HG03175 (cell line): ENCODE measurements at regions not wholly inside any gene's neighbourhood (a gene's known extent, or its start where the extent isn't known, plus 50 kb on each side); places are given as distances from the start of the nearest gene placed in this dataset.

Experiments
- ATAC-seq: cut with Tn5 transposase; IDR thresholded peaks from one replicate; pipeline ENCODE4 v1.9.1; 2021; ENCODE audit warnings: mild to moderate bottlenecking, moderate library complexity; ENCODE audit not compliant: unreplicated experiment

DNA sequence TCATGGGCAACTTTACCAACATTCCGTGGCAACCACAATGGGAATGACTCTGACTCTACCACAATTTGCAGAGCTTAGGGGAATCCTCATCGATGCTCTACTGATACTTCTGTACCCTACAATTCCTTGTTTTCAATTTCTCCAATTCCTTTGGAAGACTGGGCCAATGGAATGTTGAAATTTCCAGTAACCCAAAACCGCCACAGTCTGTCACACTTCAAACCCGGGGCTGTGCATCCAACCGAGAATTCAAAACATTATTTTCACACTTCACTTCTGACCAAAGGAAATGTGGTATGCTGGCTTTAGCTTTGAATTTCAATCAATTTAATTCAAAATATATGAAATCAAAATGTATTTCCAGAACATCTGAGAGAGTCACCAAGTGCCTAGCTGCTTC lies 951.4 kb downstream of the VRK1 start:
- ATAC-seq = no peak

DNA sequence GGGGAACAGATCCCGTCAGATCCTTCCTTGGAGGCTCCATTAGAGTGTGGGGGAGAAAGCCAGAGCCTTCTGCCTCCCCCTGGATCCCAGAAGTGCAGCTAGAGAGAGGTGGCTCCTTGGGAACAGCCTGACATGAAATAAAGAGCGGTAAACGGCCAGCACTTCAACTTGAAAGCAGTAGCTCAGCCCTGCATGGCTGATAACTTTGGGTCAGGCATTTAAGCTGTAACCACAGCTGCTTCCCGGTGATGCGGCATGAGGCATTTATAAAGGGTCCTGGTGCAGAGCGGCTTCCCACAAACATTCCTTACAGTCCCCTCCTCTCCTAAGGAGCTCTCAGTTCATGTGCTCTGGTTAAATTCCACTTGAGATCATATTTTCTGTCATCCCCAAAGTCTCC lies 960.3 kb downstream of the VRK1 start:
- no peak for ATAC-seq

DNA sequence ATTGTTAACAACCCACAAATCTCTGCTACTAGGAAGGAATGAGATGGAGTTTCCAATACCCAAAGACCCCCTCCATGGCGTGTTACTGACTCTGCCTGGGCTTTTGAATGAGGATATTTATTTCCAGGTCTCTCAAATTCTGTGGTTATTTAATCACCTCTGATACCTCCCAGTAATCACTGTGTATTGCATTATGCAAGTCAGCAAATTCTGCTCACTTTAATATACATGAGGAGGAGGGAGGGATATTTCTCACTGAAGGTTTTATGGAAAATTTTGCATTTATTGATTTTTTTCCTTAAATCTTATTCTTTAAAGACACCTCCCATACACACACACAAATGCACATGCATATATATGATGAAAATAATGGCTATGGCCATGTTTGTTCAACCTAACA lies 962.9 kb downstream of the VRK1 start:
- ATAC-seq = no peak

DNA sequence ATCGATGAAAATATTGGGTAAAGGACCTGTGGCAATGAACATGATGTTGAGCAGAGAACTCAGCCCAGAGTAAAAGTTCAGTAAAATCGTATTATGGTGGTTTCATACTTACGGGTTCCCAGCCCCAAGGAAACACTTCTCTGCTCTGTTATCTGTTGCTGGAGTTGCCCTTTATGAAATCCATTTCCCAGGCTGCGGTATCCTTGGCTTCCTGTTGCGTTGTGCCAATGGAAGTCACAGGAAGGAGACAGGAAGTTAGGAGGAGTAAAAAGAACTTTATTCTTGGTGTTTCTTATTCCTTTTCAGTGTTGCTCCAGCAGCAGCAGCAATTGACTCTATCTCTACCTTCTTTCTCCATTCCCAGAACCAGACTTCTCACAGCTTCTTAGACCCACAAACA lies 965.2 kb downstream of the VRK1 start:
- ATAC-seq = no peak

DNA sequence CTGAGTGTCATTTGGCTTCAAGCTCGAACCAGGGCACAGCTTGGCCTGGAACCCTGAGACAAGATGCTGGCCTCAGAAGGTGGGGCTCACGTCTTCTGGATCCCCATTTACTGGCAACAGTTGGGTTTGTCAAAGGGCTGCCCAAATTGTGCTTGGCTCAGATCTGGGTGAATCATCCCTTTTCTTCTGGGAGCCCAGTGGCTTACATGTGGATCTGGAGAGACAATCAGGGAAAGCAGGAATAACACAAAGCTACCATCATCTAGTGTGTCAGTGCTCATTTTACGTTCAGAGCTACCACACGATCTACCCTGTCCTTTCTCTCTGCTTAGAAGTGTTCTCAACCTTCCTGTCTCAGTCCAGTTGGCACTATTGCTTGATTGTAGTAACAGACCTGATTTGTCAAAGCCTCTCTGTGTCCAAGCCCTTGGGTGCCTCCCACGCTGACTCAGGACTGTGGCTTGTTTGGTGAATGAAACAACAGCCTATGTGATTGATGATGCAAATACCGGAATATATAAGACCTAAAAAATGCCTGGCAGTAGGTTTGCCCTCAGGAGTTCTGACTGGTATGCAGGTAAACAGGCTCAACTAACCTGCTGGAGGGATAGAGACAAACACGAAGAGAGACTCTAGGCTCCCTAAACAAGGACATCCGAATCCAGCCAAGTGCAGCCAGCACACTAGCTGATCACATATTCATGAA lies 974.3 kb downstream of the VRK1 start:
- no peak for ATAC-seq

DNA sequence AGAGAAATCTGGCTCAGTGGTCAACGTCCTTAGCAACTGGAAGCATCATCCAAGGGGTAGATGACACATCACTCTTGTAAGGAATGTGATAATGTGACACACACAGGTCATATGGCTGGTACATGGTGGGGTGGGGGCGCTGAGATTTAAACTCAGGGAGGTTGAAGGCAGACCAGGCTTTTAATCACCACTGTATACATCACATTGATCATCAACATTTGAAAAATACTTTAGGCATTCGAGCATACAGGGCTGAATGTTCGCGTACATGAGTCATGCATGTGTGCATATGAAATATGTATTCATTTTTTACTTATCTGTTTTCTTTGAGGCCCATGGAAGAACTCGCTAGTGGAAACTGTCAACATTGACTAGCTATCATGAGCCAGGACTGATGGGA lies 976.4 kb downstream of the VRK1 start:
- no peak for ATAC-seq

DNA sequence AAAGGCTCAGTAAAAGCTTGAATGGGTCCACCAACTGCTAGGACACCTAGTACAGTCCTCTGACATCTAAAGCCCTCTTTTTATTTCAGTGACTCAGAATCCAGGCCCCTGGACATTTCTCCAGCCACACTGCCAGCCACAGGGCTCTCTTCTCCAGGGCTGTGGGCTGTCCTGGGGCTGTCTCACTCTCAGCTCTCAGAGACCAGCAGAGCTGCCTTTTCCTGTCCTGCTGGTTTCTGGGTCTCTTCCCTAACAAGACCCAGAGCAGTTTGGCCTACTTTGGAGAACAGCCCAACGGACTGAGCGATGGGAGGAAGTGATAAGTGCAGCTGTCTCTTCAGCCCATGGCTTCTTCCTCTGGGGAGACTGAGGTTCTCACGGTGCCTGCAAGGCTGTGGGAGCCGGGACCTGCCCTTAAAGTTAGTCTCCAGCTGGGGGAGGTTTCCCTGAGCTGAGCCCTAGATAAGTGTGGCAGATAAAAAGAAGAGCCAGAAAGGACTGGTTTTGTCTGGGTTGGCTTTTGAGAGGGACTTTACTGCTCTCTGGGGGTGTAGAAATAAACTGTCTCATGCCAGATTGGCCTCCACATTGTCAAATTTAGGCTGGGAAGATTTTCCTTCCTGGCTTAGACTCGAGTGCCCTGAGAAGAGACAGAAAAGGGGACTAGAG lies 979.8 kb downstream of the VRK1 start:
- ATAC-seq = no peak

DNA sequence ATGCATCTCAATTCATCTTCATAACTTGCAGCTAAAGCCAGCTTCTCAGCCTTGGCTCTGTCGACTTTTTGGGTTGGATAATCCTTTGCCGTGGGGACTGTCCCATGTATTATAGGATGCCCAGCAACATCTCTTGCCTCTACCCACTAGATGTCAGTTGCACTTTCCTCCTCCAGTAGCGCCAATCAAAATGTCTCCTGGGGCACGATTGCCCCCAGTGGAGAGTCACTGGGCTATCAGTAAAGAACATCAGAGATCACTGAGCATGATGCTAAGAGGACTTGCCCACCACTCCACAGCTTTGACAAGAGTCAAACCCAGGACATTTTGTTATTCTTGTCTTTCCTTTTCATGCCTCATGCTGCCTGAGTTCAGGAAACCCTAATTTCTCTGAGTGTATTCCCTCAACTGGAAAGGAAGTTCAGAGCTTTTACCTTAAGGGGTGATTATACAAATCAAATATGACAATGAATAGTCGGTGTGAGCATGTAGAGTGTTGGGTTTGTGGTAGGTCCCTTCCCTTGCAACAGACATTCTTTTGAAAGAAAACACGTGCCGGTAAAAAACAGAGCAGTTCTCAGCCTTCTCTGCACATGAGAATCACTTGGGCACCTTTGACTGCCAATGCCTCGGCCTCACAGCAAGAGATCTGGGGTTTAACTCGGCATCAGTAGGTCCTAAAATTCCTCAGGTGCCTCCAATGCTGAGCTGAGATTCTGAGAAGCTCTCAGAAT lies 980.6 kb downstream of the VRK1 start:
- ATAC-seq = no peak

DNA sequence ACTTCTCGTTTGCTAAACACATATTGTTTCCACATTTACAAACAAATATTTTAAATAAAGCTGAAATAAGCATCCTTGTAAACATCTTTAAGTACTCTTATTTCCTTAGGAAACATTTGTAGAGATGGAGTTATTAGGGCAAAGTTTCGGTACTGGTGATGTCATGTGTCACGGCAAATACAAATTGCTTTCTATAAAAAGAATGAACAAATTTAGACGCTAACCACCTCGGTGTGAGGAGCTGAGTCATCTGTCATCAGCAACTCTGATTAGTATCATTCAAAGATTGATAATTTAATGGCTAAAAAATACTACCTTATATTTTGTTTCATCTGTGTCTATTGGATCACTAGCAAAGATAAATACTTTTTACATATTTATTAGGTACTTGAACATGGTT lies 982.0 kb downstream of the VRK1 start:
- ATAC-seq = no peak

DNA sequence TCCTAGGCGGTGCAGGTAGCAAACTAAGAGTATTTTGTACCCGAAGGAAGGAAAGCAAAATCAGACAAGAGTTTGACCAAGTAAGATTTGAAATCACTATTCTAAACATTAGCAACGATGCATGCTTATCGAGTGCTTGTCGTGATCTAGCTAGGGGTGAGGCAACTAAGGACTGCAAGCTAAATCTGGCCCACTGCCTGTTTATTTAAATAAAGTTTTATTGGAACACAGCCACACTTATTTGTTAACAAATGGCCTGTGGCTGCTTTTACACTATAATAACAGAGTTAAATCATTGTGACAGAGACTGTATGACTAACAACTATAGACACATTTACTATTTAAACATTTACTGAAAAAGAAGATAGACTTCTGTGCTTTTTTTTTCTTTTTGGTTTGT lies 983.6 kb downstream of the VRK1 start:
- no peak for ATAC-seq

DNA sequence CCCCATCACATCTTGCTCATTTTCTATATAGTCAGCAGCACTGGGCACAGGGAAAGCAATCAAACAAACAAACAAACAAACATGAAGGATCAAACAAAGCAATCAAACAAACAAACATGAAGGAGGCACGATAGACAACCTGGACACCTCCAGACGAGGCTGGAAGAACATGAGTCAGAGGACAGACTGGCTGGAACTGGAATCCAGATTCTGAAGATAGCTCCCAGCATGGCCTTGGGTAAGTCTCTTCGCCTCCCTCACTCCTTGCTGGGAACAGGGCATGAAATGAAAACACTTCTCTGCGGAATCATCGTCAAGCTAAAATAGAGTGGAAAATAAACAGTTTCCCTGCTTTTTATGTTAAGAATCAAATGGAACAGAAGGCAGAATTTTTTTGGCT lies 984.8 kb downstream of the VRK1 start:
- no peak for ATAC-seq

DNA sequence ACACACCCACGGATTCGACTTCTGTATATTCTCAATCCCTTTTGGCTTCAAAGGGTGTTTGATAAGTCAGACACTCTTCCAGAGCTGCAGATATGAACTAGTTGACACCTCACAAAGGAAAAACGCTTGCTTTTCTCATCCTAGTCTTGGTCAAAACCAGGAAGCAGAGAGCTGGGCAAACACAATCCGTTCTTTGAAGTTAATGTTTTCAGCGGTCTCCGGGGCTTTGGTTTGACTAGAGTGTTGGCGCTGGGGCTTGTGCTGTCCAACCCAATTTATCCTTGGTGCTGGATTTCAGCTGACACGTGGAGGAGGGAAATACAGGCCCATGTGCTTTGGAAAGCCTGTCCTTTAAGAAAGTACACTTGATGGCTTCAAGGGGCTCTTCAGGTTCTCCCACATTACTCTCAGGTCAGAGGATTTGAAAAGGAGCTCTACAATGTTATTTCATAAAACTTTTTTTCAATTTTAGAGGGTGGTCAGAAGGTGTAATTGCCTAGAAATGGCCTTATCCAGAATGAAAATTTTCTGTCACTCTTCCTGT lies 985.8 kb downstream of the VRK1 start:
- no peak for ATAC-seq

DNA sequence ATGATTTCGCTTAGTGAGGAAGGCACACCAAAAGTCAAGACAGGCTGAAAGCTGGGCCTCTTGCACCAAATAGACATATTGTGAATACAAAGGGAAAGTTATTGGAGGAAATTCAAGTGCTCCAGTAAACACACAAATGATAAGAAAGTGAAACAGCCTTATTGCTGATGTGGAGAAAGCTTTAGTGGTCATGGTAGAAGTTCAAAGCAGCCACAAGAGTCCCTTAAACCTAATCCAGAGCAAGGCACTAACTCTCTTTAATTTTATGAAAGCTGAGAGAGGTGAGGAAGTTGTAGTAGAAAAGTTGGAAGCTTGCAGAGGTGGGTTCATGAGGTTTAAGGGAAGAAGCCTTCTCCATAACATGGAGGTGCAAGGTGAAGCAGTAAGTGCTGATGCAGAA lies 988.3 kb downstream of the VRK1 start:
- no peak for ATAC-seq

DNA sequence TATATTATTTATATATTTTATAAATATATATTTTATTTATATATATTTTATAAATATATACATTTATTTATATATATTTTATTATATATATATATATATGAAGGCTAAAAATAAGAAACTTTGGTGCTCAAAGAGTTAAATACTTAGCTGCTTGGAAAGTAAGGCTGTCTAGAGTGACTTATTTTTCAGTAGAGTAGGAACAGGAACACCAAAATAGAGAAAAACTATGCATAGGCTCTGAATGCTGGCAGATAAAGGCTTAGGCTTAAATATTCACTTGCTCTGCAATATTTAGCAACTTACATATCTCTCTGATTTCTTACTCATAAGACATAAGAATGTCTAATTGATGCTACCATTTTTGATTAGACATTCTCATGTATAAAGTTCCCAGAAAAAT lies 991.2 kb downstream of the VRK1 start:
- ATAC-seq = no peak

DNA sequence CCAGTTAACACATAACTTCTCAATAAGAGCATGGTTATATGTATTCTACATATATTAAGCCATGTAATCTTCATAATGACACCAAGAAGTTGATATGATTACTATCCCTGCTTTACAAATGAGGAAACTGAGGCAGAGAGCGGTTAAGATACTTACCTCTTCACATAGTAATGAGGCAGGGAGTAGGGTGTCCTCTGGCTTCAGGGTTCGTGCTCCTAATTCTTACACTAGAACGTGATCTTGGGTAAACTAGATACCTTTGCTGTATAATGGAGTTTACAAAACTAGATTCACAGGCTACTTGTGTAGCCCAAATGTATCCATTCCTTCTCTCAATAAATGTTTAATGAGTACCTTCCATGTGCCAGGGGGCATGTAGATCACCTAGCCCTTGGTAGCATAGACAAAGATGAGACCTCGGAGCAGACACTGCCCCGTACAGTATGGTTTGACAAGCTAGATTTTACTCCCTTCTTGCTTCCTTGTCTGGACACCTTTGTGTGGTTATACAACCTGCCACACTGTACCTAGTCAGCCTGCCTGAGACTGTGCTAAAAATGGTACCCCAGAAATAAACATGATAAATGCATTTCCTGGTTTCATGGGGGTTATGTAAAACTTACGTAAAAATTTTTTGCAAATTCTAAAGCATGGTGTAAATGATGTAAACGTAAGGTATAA lies 991.8 kb downstream of the VRK1 start:
- ATAC-seq = no peak

DNA sequence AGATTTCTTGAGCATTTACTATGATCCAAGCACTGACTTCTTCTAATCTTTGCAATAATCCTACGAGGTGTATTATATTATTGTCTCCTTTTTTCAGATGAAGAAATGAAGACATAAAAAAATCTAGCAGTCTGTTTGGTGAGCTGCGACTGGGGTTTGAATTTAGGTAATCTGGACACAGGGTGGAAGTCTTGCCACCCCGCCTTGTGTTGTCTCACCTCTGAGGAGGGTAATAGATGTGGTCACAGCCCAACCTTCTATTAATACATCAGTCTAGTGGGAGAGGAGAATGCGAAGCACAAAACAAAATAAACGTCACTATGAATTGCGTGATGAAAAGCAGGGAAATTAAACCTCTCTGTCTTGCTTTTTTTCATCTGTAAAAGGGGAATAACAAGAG lies 993.9 kb downstream of the VRK1 start:
- no peak for ATAC-seq

DNA sequence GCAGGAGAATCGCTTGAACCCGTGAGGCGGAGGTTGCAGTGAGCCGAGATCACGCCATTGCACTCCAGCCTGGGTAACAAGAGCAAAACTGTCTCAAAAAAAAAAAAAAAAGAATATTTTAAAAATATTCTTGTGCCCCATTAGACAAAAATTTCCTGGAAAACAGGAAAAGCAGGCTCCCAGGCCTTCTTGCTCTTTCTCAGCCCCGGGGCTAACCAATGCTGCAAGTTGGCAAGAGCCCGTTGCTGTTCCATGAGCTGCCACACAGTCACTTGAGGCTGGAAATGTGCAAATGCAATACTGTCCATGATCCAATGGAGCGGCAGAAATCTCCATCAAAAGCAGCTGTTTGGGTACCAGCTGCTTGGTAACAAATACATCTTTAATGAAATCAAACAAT lies 994.7 kb downstream of the VRK1 start:
- ATAC-seq = no peak

DNA sequence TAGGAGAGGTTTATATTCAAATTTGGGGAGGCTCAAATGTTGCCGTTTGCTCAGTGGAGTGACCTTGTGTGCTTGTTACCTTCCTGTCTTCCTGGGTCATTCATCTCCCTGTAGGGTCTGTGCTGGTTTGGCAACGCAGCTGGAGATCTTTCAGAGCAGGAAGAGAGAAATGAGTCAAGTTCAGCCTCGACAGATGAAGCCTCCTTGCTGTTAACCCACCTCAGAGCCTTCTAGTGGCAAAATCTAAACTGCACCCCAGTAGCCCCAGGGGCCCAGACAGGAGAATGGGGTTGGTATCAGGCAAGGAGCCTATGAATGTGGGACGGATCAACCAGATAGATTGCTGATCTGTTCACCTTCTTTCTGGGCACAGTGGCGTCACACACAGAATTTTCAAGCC lies 999.3 kb downstream of the VRK1 start:
- ATAC-seq = no peak

DNA sequence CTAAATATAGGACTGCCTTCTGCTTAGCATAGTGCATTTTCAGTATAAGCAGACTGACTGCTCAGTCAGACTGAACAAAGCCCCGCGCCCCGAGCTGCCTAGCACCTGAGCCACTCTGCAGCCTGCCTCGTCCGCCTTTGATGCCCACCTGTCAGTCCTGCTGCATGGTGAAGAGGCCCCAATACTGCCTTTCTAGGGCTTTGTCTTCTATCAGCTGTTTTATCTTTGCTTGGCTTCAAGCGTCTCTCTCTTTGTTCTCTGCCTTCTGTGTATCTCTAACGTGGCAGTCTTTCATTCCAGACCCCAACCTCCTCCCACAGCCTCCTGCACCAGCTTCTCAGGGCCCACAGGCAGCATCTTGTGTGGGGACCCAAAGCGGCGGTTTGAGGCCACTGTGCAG lies 1001.0 kb downstream of the VRK1 start:
- ATAC-seq = no peak

DNA sequence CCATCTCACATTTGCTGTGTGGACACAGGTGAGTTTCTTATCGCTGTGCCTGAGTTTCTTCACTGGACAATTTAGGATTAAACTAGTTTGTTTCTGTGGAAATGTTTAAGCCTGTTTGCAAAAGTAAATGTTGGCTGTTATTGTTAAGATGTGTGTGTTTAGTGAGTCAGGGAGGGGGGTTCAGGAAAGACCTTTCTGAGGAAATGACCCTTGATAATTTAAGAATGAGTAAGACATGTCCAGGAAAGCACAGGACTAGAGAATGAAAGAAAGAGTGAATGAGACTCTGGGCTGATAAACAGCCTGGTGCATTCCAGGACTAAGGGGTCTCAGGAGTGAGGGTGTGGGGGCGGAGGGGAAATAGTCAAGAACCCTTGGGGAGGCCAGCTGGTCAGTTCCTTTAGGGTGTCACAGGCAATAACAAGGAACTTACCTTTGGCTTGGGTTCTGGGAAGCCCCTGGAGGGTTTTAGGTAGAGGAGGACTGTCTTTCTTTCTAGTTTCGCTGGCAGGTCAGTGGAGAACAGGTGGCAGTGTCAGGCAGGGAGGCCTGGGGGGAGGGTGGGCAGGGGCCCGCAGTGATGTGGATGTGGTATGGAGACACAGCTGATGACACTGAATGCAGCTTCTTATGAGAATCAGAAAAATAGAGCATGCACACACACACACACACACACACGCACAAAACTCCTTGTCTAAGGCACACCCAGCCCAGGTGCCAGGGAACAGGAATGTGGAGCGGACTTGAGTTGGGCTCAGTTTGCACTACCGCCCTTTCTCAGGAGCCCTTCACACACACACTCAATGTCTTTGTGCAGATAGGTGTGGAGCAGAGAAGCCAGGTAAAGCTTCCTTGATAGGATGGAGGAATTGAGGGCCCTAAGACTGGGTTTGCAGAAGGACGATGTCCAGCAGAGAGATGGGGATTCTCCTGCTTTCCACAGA lies 1005.5 kb downstream of the VRK1 start:
- no peak for ATAC-seq
